SK-N-SH (cell line): ENCODE measurements at regions not wholly inside any gene's neighbourhood (a gene's known extent, or its start where the extent isn't known, plus 50 kb on each side); places are given as distances from the start of the nearest gene placed in this dataset.

Experiments used
- CHD2 ChIP-seq: fragments of 150-350 bp; IDR thresholded peaks from 2 replicates; pipeline ENCODE4 v1.6.1; 2018; ENCODE audit warnings: low read length; ENCODE audit not compliant: partially characterized antibody
- EZH2phosphoT487 ChIP-seq: fragments of 200-600 bp; sonication (generic); IDR thresholded peaks from 2 replicates; pipeline ENCODE4 v1.6.1; 2017; ENCODE audit warnings: low read depth, mixed run types, mild to moderate bottlenecking, antibody characterized with exemption, moderate library complexity, borderline replicate concordance
- FOSL2 ChIP-seq: IDR thresholded peaks from 2 replicates; pipeline ENCODE4 v1.4.0; 2012; ENCODE audit warnings: low read depth, mild to moderate bottlenecking, moderate library complexity, borderline replicate concordance
- POLR2AphosphoS5 ChIP-seq: IDR thresholded peaks from 2 replicates; pipeline ENCODE4 v1.6.1; 2012; ENCODE audit warnings: low read depth, low read length
- TAF1 ChIP-seq: IDR thresholded peaks from 2 replicates; pipeline ENCODE4 v1.6.1; 2012; ENCODE audit warnings: low read depth, mild to moderate bottlenecking, low read length, moderate library complexity, borderline replicate concordance
- TCF12 ChIP-seq: IDR thresholded peaks from 2 replicates; pipeline ENCODE4 v1.4.0; 2012
- YY1 ChIP-seq: IDR thresholded peaks from 2 replicates; pipeline ENCODE4 v1.4.0; 2012; ENCODE audit warnings: low read depth, mild to moderate bottlenecking
- TF ChIP-seq, protein P1 (sequence below): fragments of 200-600 bp; sonication (generic); IDR thresholded peaks from 2 replicates; pipeline ENCODE4 v1.6.1; 2017; ENCODE audit warnings: antibody characterized with exemption, mild to moderate bottlenecking, moderate library complexity
- TF ChIP-seq, protein P2 (sequence below): IDR thresholded peaks from 2 replicates; pipeline ENCODE4 v1.4.0; 2012; ENCODE audit warnings: low read depth
- TF ChIP-seq, protein P3 (sequence below): fragments of 150-350 bp; IDR thresholded peaks from 2 replicates; pipeline ENCODE4 v1.6.1; 2017; ENCODE audit warnings: antibody characterized with exemption, low read length, low read depth, borderline replicate concordance
- TF ChIP-seq, protein P4 (sequence below): IDR thresholded peaks from 2 replicates; pipeline ENCODE4 v1.6.1; 2012; ENCODE audit warnings: mild to moderate bottlenecking, low read depth, low read length, moderate library complexity
- TF ChIP-seq, protein P5 (sequence below): fragments of 150-350 bp; IDR thresholded peaks from 2 replicates; pipeline ENCODE4 v1.6.1; 2016; ENCODE audit warnings: mild to moderate bottlenecking, low read depth, low read length

GRCh38 chr12:118743896-118744700, 237.2 kb upstream of the SRRM4 start:
- TF ChIP-seq, protein P1, sequence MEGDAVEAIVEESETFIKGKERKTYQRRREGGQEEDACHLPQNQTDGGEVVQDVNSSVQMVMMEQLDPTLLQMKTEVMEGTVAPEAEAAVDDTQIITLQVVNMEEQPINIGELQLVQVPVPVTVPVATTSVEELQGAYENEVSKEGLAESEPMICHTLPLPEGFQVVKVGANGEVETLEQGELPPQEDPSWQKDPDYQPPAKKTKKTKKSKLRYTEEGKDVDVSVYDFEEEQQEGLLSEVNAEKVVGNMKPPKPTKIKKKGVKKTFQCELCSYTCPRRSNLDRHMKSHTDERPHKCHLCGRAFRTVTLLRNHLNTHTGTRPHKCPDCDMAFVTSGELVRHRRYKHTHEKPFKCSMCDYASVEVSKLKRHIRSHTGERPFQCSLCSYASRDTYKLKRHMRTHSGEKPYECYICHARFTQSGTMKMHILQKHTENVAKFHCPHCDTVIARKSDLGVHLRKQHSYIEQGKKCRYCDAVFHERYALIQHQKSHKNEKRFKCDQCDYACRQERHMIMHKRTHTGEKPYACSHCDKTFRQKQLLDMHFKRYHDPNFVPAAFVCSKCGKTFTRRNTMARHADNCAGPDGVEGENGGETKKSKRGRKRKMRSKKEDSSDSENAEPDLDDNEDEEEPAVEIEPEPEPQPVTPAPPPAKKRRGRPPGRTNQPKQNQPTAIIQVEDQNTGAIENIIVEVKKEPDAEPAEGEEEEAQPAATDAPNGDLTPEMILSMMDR = no peak
- TF ChIP-seq, protein P2, sequence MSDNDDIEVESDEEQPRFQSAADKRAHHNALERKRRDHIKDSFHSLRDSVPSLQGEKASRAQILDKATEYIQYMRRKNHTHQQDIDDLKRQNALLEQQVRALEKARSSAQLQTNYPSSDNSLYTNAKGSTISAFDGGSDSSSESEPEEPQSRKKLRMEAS = no peak
- TF ChIP-seq, protein P3, sequence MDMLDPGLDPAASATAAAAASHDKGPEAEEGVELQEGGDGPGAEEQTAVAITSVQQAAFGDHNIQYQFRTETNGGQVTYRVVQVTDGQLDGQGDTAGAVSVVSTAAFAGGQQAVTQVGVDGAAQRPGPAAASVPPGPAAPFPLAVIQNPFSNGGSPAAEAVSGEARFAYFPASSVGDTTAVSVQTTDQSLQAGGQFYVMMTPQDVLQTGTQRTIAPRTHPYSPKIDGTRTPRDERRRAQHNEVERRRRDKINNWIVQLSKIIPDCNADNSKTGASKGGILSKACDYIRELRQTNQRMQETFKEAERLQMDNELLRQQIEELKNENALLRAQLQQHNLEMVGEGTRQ = no peak
- no peak for TF ChIP-seq TAF1
- TF ChIP-seq EZH2phosphoT487 = no peak
- no peak for TF ChIP-seq POLR2AphosphoS5
- no peak for TF ChIP-seq YY1
- peak; percentile 56 for TF ChIP-seq CHD2
- TF ChIP-seq, protein P4, sequence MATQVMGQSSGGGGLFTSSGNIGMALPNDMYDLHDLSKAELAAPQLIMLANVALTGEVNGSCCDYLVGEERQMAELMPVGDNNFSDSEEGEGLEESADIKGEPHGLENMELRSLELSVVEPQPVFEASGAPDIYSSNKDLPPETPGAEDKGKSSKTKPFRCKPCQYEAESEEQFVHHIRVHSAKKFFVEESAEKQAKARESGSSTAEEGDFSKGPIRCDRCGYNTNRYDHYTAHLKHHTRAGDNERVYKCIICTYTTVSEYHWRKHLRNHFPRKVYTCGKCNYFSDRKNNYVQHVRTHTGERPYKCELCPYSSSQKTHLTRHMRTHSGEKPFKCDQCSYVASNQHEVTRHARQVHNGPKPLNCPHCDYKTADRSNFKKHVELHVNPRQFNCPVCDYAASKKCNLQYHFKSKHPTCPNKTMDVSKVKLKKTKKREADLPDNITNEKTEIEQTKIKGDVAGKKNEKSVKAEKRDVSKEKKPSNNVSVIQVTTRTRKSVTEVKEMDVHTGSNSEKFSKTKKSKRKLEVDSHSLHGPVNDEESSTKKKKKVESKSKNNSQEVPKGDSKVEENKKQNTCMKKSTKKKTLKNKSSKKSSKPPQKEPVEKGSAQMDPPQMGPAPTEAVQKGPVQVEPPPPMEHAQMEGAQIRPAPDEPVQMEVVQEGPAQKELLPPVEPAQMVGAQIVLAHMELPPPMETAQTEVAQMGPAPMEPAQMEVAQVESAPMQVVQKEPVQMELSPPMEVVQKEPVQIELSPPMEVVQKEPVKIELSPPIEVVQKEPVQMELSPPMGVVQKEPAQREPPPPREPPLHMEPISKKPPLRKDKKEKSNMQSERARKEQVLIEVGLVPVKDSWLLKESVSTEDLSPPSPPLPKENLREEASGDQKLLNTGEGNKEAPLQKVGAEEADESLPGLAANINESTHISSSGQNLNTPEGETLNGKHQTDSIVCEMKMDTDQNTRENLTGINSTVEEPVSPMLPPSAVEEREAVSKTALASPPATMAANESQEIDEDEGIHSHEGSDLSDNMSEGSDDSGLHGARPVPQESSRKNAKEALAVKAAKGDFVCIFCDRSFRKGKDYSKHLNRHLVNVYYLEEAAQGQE = no peak
- TF ChIP-seq TCF12 = 0 out of 2 replicates have a peak, but pooled peaks have one; percentile 17
- TF ChIP-seq, protein P5, sequence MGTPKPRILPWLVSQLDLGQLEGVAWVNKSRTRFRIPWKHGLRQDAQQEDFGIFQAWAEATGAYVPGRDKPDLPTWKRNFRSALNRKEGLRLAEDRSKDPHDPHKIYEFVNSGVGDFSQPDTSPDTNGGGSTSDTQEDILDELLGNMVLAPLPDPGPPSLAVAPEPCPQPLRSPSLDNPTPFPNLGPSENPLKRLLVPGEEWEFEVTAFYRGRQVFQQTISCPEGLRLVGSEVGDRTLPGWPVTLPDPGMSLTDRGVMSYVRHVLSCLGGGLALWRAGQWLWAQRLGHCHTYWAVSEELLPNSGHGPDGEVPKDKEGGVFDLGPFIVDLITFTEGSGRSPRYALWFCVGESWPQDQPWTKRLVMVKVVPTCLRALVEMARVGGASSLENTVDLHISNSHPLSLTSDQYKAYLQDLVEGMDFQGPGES = no peak
- no peak for TF ChIP-seq FOSL2
